ENCODE measurements at regions not wholly inside any gene's neighbourhood (a gene's known extent, or its start where the extent isn't known, plus 50 kb on each side); places are given as distances from the start of the nearest gene placed in this dataset.

GRCh38 chr11:128232588-128232987 lies 354.8 kb downstream of the ETS1 start:
- Histone ChIP-seq H3K36me3 (no peaks in the 10 kb centered on the region), H3K4me1 (no peaks in the 10 kb centered on the region), H3K4me3 (no peak overlapping the region), H3K27me3 (no peaks in the 10 kb centered on the region), H3K9me3 (no peaks in the 10 kb centered on the region), H3K27ac (no peak overlapping the region)
- WGBS, 2 donors: 74 to 89% methylated on average over 4 to 5 of the region's 5 CpGs
- DNase-seq: no peak
- TF ChIP-seq, protein P1, sequence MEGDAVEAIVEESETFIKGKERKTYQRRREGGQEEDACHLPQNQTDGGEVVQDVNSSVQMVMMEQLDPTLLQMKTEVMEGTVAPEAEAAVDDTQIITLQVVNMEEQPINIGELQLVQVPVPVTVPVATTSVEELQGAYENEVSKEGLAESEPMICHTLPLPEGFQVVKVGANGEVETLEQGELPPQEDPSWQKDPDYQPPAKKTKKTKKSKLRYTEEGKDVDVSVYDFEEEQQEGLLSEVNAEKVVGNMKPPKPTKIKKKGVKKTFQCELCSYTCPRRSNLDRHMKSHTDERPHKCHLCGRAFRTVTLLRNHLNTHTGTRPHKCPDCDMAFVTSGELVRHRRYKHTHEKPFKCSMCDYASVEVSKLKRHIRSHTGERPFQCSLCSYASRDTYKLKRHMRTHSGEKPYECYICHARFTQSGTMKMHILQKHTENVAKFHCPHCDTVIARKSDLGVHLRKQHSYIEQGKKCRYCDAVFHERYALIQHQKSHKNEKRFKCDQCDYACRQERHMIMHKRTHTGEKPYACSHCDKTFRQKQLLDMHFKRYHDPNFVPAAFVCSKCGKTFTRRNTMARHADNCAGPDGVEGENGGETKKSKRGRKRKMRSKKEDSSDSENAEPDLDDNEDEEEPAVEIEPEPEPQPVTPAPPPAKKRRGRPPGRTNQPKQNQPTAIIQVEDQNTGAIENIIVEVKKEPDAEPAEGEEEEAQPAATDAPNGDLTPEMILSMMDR (IDR thresholded peaks at IDR 0.05): no peak
- no peak for TF ChIP-seq POLR2A (IDR thresholded peaks at IDR 0.05)
- intact Hi-C loops (cut with DNase I): no loop called here

- H3K4me3 ChIP-seq: no peak overlapping the region
- H3K4me1 ChIP-seq: no peaks in the 10 kb centered on the region
- no peaks in the 10 kb centered on the region for H3K9me3 ChIP-seq
- H3K36me3 ChIP-seq: no peaks in the 10 kb centered on the region
- no peak for TF ChIP-seq POLR2A (IDR thresholded peaks at IDR 0.05)
- TF ChIP-seq, protein P1 (IDR thresholded peaks at IDR 0.05): no peak
- H3K27ac ChIP-seq: no peak overlapping the region
- DNase-seq: no peak
- WGBS, 2 donors: 83 to 89% methylated on average over 4 of the region's 4 CpGs
- intact Hi-C loops (cut with DNase I): no loop called here
- no peaks in the 10 kb centered on the region for H3K27me3 ChIP-seq
Observed at GRCh38 chr11:128231845-128232410, 355.4 kb downstream of the ETS1 start.

GRCh38 chr11:128227466-128227865 lies 359.9 kb downstream of the ETS1 start:
- no peak for DNase-seq

GRCh38 chr11:128226106-128226716 lies 361.1 kb downstream of the ETS1 start:
- H3K36me3 ChIP-seq: no peaks in the 10 kb centered on the region
- no peak overlapping the region for H3K4me3 ChIP-seq
- 81 to 88% methylated on average over 7 of the region's 7 CpGs for WGBS, 2 donors
- no peak overlapping the region for H3K27ac ChIP-seq
- no peak for DNase-seq
- no peaks in the 10 kb centered on the region for H3K27me3 ChIP-seq
- no peaks in the 10 kb centered on the region for H3K4me1 ChIP-seq
- H3K9me3 ChIP-seq: no peaks in the 10 kb centered on the region
- intact Hi-C loops (cut with DNase I): no loop called here
- no peak for TF ChIP-seq POLR2A (IDR thresholded peaks at IDR 0.05)
- TF ChIP-seq, protein P1 (IDR thresholded peaks at IDR 0.05): no peak

More at GRCh38 chr11:128227466-128227865, 359.9 kb downstream of the ETS1 start:
- H3K4me3 ChIP-seq: no peak overlapping the region
- no peaks in the 10 kb centered on the region for H3K9me3 ChIP-seq
- intact Hi-C loops (cut with DNase I): no loop called here
- no peak overlapping the region for H3K27ac ChIP-seq
- H3K36me3 ChIP-seq: no peaks in the 10 kb centered on the region
- TF ChIP-seq, protein P1 (IDR thresholded peaks at IDR 0.05): no peak
- no peak for TF ChIP-seq POLR2A (IDR thresholded peaks at IDR 0.05)
- 79 to 83% methylated on average over 3 of the region's 3 CpGs for WGBS, 2 donors
- H3K4me1 ChIP-seq: no peaks in the 10 kb centered on the region
- H3K27me3 ChIP-seq: no peaks in the 10 kb centered on the region

- TF ChIP-seq, protein P1 (IDR thresholded peaks at IDR 0.05): no peak
- no peak for TF ChIP-seq POLR2A (IDR thresholded peaks at IDR 0.05)
- intact Hi-C loops (cut with DNase I): no loop called here
- Histone ChIP-seq H3K4me1 (no peaks in the 10 kb centered on the region), H3K27me3 (no peaks in the 10 kb centered on the region), H3K36me3 (no peaks in the 10 kb centered on the region), H3K27ac (no peak overlapping the region), H3K4me3 (no peak overlapping the region), H3K9me3 (no peaks in the 10 kb centered on the region)
- DNase-seq: no peak
- 77 to 78% methylated on average over 5 of the region's 5 CpGs for WGBS, 2 donors
Observed at GRCh38 chr11:128222245-128222884, 365.0 kb downstream of the ETS1 start.
